Tongue (tissue), 1 donor: ENCODE measurements at regions not wholly inside any gene's neighbourhood (a gene's known extent, or its start where the extent isn't known, plus 50 kb on each side); places are given as distances from the start of the nearest gene placed in this dataset.

Source experiments
- DNase-seq: peaks from one replicate; pipeline ENCODE4 v3.0.0-alpha.2; 2015

DNA sequence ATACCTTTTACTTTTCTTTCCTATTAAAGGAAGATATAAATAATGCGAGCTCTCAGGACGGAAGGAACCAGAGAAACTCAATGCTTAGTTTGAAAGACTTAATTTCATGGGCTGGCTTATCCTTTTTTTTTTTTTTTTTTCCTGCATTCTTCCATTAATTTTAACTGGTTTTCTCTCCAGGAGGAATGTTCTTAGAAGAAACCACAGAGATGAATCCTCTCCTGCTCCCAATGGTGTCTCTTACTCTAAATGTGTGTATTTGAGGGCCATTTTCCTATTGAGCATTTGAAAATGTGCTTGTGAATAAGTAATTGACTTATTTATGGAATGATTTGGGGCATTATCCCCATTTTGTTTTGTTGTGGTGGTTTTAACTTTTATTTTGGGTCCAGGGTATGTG lies 494.9 kb downstream of the FOXO1 start:
- no peak for DNase-seq

GRCh38 chr13:40172149-40172591 lies 494.3 kb downstream of the FOXO1 start:
- DNase-seq, result no peak

DNA sequence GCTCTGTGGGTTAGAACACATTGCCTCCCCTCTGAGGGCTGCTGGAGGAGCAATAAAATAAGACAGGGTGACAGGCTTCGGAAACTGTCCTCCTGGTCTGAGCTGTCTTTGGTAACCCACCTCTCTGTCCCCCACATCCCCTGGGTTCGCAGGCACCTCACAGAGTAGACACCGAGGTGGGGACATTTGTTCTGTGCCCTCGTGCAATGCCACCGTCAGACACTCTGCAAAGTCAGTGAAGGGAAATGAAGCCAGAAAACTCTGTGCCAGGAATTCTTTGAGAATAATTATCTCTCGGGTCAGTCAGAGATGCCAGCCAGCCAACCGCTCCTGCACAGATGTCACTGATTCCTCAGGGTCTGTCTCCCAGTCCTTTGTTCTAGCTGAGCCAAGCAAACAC lies 493.6 kb downstream of the FOXO1 start:
- no peak for DNase-seq

DNA sequence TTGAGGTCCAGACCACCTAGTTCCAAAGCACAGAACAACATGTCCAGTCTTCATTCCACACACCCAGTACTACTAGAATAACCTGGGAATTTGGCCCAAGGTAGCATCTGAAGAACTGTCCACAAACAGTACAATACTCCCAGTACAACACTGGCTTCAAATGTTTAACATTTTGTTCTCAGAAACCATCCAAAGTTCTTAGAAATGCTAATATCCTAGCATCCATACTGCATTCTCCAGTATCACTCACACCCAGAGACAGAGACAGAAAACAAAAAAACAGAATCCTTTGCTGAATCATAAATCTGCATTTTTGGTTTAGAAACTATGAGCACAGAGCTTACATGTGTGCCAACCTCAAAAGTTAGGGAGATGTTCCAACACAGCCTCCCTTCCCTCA lies 490.8 kb downstream of the FOXO1 start:
- no peak for DNase-seq

GRCh38 chr13:40176242-40176641 lies 490.2 kb downstream of the FOXO1 start:
- DNase-seq, result no peak

DNA sequence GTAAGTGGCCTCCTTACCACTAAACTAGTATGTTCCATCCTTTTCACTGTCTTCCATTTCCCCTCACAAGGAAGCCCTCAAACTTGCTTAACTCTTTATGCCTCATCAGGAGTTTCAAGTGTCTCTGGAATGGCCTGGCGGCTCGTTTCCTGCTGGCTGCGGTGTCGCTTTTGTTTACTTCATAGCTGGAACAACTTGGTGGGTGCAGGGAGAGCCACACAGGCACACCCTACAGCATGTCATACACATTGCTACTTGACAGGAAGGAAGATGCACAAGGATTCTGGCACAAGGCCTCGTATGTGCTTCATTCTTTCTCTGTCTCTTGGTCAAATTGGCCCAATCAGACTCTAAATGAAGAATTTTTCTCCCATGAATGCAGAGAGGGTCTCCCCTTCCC lies 488.3 kb downstream of the FOXO1 start:
- DNase-seq, result no peak

DNA sequence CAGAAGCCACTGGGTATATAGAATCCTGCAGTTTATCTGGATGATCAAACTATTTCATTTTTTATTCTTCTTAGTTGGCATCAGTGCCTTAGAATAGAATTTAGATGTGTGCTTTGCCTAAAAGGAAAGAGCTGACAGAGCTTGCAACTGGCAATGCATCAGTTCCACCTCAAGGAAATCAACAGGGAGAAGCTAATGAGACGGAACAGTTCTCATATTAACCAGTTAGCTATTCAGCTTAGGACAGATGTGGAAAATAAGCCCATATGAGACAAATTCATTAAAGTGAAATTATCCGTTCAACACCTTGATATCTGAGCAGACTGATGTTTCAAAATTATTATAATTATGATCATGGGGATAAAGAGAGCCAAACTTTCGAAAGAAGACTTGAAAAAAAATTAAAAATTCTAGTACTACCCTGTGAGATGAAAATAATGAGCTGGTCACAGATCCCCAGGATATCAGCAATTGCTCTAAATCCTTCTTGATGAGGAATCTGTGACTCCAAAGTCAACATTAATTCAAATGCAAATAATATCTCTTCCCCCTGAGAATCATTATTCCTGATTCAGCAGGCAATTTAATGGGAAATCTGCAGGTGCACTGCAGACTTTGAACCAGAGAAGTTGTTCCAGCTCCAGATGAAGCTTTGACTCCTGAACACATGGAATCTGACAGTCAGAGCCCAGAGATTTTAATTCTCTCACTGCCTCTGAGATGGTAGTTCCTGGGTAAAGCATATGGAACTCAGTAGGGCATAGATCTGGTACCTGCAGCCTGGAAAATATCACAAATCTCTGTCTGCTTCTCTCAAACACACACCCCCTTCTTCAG lies 486.8 kb downstream of the FOXO1 start:
- DNase-seq, result no peak

DNA sequence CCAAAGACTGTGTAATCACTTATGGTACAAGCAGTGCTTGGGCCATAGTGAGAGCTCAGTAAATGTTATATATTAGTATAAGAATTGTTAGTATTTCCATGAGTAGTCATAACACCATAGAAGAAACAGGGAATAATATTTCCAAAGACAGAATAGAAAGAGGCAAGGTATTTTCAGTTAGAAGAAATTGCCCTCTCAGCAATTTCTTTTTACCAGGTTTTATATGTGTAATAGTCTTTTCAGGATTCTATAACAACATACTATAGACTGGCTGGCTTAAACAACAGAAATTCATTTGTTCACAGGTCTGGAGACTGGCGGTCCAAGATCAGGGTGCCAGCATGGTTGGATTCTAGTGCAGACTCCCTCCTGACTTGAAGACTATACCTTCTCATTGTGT lies 485.7 kb downstream of the FOXO1 start:
- DNase-seq, result no peak

DNA sequence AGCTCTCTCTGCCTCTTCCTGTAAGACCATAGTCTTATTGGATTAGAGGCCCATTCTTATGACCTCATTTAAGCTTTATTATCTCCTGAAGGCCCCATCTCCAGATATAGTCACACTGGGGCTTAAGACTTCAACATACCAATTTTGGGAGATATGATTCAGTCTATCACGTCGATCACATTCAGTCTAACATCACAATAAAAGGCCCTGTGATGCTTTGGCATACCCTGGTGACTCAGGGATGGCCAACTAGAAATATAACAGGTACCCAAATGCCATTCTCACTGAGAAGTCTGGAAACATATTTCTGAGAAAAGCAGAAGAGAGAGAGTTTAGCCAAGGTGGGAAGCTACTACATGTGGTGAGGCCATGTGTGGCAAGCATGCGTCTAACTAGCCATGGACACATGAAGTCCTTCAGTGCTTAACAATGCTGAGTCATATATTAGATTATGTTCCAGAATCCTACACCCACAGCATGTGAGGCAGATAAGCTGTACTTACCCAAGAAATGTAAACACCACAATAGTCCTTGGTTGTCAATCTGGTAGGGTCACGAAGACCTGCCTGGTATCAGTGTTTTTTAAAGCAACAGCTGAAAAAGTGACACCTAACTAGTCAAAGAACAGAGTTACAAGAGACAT lies 485.1 kb downstream of the FOXO1 start:
- no peak for DNase-seq

DNA sequence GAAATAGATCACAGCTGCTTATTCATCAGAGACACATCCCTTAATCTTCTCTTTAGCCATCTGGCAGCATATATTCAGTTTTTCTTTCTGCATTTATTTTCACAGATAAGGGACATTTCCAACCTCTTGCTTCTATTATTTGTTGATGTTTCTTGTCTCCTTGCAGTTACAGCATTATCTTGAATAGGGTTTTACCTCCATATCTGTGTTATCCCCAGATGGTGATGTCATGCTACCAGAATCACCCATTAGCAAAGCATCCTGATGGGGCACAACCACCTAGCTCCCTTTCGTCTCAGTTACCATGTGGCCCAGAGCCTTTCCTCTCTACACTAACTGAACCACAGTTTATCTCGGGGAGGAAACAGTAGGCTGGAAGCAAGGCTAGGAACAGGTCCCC lies 483.9 kb downstream of the FOXO1 start:
- DNase-seq, result no peak

DNA sequence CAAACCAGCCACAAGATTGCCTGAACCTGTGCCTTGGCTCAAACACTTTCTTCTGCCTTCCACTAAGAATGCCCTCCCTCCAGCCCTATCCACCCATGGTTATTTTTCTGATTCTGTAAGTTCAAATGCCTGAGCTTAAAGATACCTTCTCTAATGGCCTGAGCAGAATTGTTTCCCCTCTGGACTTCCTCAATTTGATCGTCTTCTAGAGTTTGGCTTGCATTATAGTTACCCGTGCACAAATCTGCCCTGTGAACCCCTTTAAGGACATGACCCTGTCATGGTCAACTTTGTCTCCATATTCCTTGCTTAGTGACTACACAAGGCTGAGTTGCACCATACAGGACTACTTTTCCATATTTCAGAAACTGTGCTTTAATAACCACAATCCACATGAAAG lies 481.0 kb downstream of the FOXO1 start:
- no peak for DNase-seq

GRCh38 chr13:40186041-40186440 lies 480.4 kb downstream of the FOXO1 start:
- DNase-seq, result peak; percentile 58

GRCh38 chr13:40186626-40187323 lies 479.7 kb downstream of the FOXO1 start:
- DNase-seq, result no peak

GRCh38 chr13:40187324-40187795 lies 479.1 kb downstream of the FOXO1 start:
- DNase-seq, result no peak

GRCh38 chr13:40187841-40188591 lies 478.4 kb downstream of the FOXO1 start:
- no peak for DNase-seq

- DNase-seq, result no peak
Measured at GRCh38 chr13:40189426-40189825, 477.0 kb downstream of the FOXO1 start.

DNA sequence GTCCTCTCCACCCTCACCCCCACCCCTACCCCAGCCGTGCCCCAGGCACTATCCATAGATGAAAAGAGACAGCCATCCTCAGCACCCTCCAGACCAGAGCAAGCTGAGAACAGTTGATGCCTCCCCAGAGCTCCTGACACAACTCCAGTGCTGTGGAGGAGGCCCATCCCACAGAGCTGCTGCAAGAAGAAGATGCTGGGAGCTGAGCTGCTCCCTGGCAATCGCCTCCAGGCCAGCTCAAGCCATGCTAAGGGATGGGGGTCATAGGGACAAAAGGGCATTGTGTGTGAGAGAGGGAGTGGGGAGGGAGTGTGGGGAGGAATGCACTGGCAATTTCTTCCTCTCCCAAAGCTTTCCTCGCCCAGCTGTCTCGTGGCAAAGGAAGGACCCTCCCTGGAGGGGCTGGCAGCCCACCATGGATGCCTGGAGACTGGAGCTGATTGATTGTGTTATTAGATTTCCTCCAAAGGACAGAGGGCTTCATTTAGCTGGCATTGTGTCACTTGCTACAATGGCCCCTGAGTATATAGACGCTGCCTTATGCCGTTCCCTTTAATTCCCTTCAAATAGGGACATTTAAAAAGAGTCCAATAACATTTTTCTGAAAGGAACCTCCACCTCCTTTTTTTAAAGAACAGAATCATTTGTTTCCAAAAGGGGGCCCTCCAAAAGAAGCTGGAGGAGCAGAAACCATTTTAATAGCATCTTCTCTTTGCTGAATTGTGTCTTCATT lies 476.4 kb downstream of the FOXO1 start:
- peak; percentile 72 for DNase-seq

DNA sequence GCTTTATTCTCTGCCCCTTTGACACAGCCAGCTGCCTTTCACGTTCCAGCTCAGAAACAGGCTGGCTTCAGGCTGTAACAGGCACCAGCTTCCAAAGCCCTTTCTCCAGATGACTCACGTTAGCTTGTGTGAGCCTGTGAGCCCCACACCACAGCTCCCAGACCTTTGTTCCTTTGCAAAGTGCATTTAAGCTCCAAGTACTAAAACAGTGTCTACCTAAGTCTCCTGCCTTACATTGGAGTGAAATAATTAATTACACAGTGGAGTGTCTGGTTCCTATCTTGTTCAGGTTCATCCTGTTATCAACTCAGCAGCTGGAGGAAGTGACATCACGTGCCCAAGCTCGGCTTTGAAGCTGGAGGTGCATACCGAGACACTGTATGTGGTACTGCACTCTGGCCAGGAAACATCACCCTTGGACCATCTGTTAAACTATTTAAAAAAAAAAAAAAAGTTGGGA lies 475.8 kb downstream of the FOXO1 start:
- DNase-seq, result peak; percentile 85

DNA sequence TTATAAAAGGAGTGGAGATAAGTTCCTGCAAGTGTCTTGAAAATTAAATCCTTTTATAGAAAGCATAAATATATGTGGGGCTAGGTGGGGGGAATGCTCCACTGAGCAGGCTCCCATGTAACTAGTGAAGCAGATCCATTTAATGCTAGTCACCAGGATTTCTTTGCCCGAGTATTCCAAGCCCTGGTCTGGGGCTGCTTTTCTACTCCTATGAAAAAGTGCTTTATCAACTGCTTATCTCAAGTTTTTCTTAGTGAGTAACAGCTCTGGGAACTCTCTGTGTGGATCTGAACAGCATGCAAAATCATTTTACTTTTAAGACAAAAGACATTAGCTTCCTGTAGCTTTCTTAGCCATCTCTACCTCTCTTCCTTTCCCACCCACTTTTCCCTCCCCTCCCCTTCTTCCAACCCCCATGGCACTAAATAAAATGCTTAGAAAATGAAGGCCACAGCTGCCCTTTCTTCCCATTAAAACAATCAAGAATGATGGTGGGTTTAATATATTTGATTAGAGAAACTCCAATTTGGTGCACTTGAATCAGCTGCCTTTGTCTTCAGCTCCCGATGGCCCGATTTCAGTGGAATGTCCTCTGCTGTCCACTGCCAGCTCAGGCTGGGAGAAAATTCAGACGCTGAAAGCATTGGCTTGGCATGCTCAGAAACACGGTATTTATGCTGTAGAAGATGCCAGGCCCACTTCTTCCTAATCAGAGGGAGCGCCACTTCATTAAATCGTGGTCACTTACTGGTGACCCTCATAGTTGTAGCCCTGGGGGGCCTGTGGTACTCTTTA lies 475.1 kb downstream of the FOXO1 start:
- DNase-seq, result peak; percentile 50

GRCh38 chr13:40192452-40192851 lies 474.0 kb downstream of the FOXO1 start:
- DNase-seq, result no peak

GRCh38 chr13:40192858-40193257 lies 473.6 kb downstream of the FOXO1 start:
- DNase-seq, result no peak
